ENCODE measurements at regions not wholly inside any gene's neighbourhood (a gene's known extent, or its start where the extent isn't known, plus 50 kb on each side); places are given as distances from the start of the nearest gene placed in this dataset.

- TF ChIP-seq TAF1 (IDR thresholded peaks at IDR 0.05; ENCODE audit: low read depth) = 0 out of 2 replicates have a peak, but pooled peaks have one; percentile 9
- no peak for TF ChIP-seq CREB1 (IDR thresholded peaks at IDR 0.05; ENCODE audit: low read depth)
- peak; percentile 89 for TF ChIP-seq FOXM1 (IDR thresholded peaks at IDR 0.05; ENCODE audit: borderline replicate concordance, low read depth)
- TF ChIP-seq REST (IDR thresholded peaks at IDR 0.05; ENCODE audit: low read depth) = no peak; the same call in 1 of the 2 replicates
- peak; percentile 97 for TF ChIP-seq NFIC (IDR thresholded peaks at IDR 0.05)
- no peak; the same call in 1 of the 2 replicates for TF ChIP-seq YY1 (IDR thresholded peaks at IDR 0.05; ENCODE audit: low read depth)
- peak; percentile 83 for TF ChIP-seq TEAD4 (IDR thresholded peaks at IDR 0.05)
- no peak; the same call in 1 of the 2 replicates for TF ChIP-seq EGR1 (IDR thresholded peaks at IDR 0.05)
- no peak; the same call in 1 of the 2 replicates for TF ChIP-seq USF1 (IDR thresholded peaks at IDR 0.05)
- TF ChIP-seq MAX (IDR thresholded peaks at IDR 0.05) = peak; percentile 44
- peak; percentile 98 for TF ChIP-seq EP300 (IDR thresholded peaks at IDR 0.05; ENCODE audit: borderline replicate concordance)
- TF ChIP-seq TCF12 (IDR thresholded peaks at IDR 0.05; ENCODE audit: low read depth) = peak; percentile 98
- peak; percentile 14; the same call in 1 of the 2 replicates for TF ChIP-seq RAD21 (IDR thresholded peaks at IDR 0.05; ENCODE audit: low read depth)
- peak; percentile 48; the same call in 1 of the 2 replicates for TF ChIP-seq CEBPB (IDR thresholded peaks at IDR 0.05)
- TF ChIP-seq ZBTB7A (IDR thresholded peaks at IDR 0.05; ENCODE audit: low read depth) = peak; percentile 92
Observed at GRCh38 chr10:78913219-78914059, 155.3 kb upstream of the ZMIZ1 start.

- TF ChIP-seq TAF1 (IDR thresholded peaks at IDR 0.05; ENCODE audit: low read depth) = no peak
Observed at GRCh38 chr10:78914060-78914378, 154.7 kb upstream of the ZMIZ1 start.

GRCh38 chr10:78914502-78915189, 154.1 kb upstream of the ZMIZ1 start:
- TF ChIP-seq RAD21 (IDR thresholded peaks at IDR 0.05; ENCODE audit: low read depth) = peak; percentile 44; the same call in 1 of the 2 replicates
- TF ChIP-seq EGR1 (IDR thresholded peaks at IDR 0.05) = no peak

GRCh38 chr10:78915190-78915518, 153.6 kb upstream of the ZMIZ1 start:
- TF ChIP-seq CEBPB (IDR thresholded peaks at IDR 0.05) (peak; percentile 74), YY1 (IDR thresholded peaks at IDR 0.05; ENCODE audit: low read depth) (peak; percentile 59; the same call in 1 of the 2 replicates), EP300 (IDR thresholded peaks at IDR 0.05; ENCODE audit: borderline replicate concordance) (peak; percentile 97), TEAD4 (IDR thresholded peaks at IDR 0.05) (peak; percentile 96), REST (IDR thresholded peaks at IDR 0.05; ENCODE audit: low read depth) (no peak), ZBTB7A (IDR thresholded peaks at IDR 0.05; ENCODE audit: low read depth) (no peak), TAF1 (IDR thresholded peaks at IDR 0.05; ENCODE audit: low read depth) (no peak; the same call in 1 of the 2 replicates), CREB1 (IDR thresholded peaks at IDR 0.05; ENCODE audit: low read depth) (no peak), FOXM1 (IDR thresholded peaks at IDR 0.05; ENCODE audit: borderline replicate concordance, low read depth) (peak; percentile 97), RAD21 (IDR thresholded peaks at IDR 0.05; ENCODE audit: low read depth) (peak; percentile 45), MAX (IDR thresholded peaks at IDR 0.05) (peak; percentile 62; the same call in 1 of the 2 replicates), TCF12 (IDR thresholded peaks at IDR 0.05; ENCODE audit: low read depth) (peak; percentile 97), USF1 (IDR thresholded peaks at IDR 0.05) (no peak), EGR1 (IDR thresholded peaks at IDR 0.05) (peak; percentile 99), NFIC (IDR thresholded peaks at IDR 0.05) (peak; percentile 86)

- TF ChIP-seq TCF12 (IDR thresholded peaks at IDR 0.05; ENCODE audit: low read depth) (no peak), MAX (IDR thresholded peaks at IDR 0.05) (no peak), REST (IDR thresholded peaks at IDR 0.05; ENCODE audit: low read depth) (no peak)
Observed at GRCh38 chr10:78916227-78916626, 152.5 kb upstream of the ZMIZ1 start.

Measured in Ishikawa (cell line).